PC-3 (cell line): ENCODE measurements at regions not wholly inside any gene's neighbourhood (a gene's known extent, or its start where the extent isn't known, plus 50 kb on each side); places are given as distances from the start of the nearest gene placed in this dataset.
"Not testable (repeated sequence)": the region's sequence is repeated elsewhere in the genome, so short reads cannot be mapped to it uniquely, and the experiment has no call there.

Experiments used
- ATAC-seq: fragments of 200-7000 bp; cut with Tn5 transposase; 2 replicates; pipeline ENCODE4 v1.9.1; 2020; ENCODE audit warnings: mild to moderate bottlenecking, moderate library complexity
- BruUV-seq: library from RNA; stranded (reverse); fragments of 400-500 nt; replicated peaks from 2 replicates; lab custom pipeline; 2021; lab: Mats Ljungman, UMichigan
- CTCF ChIA-PET: fragments of 300-600 bp; sonication (Branson Sonifier 250); formaldehyde crosslinking; loops from one replicate; lab custom pipeline; 2022; ENCODE audit warnings: antibody characterized with exemption; lab: Charles Lee
- POLR2A ChIA-PET: fragments of 300-600 bp; sonication (Branson Sonifier 250); formaldehyde crosslinking; loops from one replicate; lab custom pipeline; 2022; ENCODE audit warnings: antibody characterized with exemption; ENCODE audit not compliant: unreplicated experiment; lab: Charles Lee
- DNase-seq: peaks from one replicate; pipeline ENCODE4 v3.0.0-alpha.2; 2015
- H2AFZ ChIP-seq: fragments of 300-600 bp; sonication (generic); 2 replicates; pipeline ENCODE4 v1.6.0; 2016; ENCODE audit warnings: antibody characterized with exemption, low read length
- H3F3A ChIP-seq: fragments of 300-600 bp; sonication (generic); one replicate; pipeline ENCODE4 v1.6.0; 2017; ENCODE audit warnings: antibody characterized with exemption, low read length, control low read depth, mild to moderate bottlenecking; ENCODE audit not compliant: unreplicated experiment
- H3K27ac ChIP-seq: fragments of 300-600 bp; sonication (generic); 2 replicates; pipeline ENCODE4 v1.5.1; 2016; ENCODE audit warnings: mild to moderate bottlenecking, low read length
- H3K27me3 ChIP-seq: fragments of 300-600 bp; sonication (generic); 2 replicates; pipeline ENCODE4 v1.6.1; 2016; ENCODE audit warnings: low read length, mixed read lengths
- H3K36me3 ChIP-seq: fragments of 300-600 bp; sonication (generic); 2 replicates; pipeline ENCODE4 v1.6.1; 2016; ENCODE audit warnings: low read depth, mixed run types, low read length, mixed read lengths
- H3K4me1 ChIP-seq: fragments of 300-600 bp; sonication (generic); 2 replicates; pipeline ENCODE4 v1.5.1; 2016; ENCODE audit warnings: low read length; ENCODE audit not compliant: insufficient read depth
- H3K4me2 ChIP-seq: fragments of 300-600 bp; sonication (generic); 2 replicates; pipeline ENCODE4 v1.6.0; 2016; ENCODE audit warnings: low read length
- H3K4me3 ChIP-seq: fragments of 300-600 bp; sonication (generic); 2 replicates; pipeline ENCODE4 v1.5.1; 2016; ENCODE audit warnings: mild to moderate bottlenecking, low read length, mixed read lengths
- H3K79me2 ChIP-seq: fragments of 300-600 bp; sonication (generic); 2 replicates; pipeline ENCODE4 v1.6.1; 2017; ENCODE audit warnings: low read length, mixed read lengths
- H3K9ac ChIP-seq: fragments of 300-600 bp; sonication (generic); 2 replicates; pipeline ENCODE4 v1.6.0; 2016; ENCODE audit warnings: mild to moderate bottlenecking, low read length
- H3K9me2 ChIP-seq: fragments of 300-600 bp; sonication (generic); replicated peaks from 2 replicates; pipeline ENCODE4 v1.6.1; 2016; ENCODE audit warnings: mixed run types, low read length, mixed read lengths
- H3K9me3 ChIP-seq: fragments of 300-600 bp; sonication (generic); 2 replicates; pipeline ENCODE4 v1.6.1; 2016; ENCODE audit warnings: low read length, mixed read lengths
- H4K20me1 ChIP-seq: fragments of 300-600 bp; sonication (generic); 2 replicates; pipeline ENCODE4 v1.6.1; 2016; ENCODE audit warnings: low read length, mixed read lengths
- EZH2 ChIP-seq: fragments of 300-600 bp; sonication (generic); IDR thresholded peaks from one replicate; pipeline ENCODE4 v1.6.1; 2017; ENCODE audit warnings: antibody characterized with exemption, mild to moderate bottlenecking, low read length; ENCODE audit not compliant: unreplicated experiment
- EZH2phosphoT487 ChIP-seq: fragments of 300-600 bp; sonication (generic); IDR thresholded peaks from 2 replicates; pipeline ENCODE4 v1.6.1; 2018; ENCODE audit warnings: mild to moderate bottlenecking, antibody characterized with exemption, low read length, borderline replicate concordance
- intact Hi-C: fragments of 100-400 bp; cut with micrococcal nuclease; formaldehyde crosslinking; loops from 2 replicates; pipeline ENCODE4 v1.9.0; 2023
- TF ChIP-seq, protein P1 (sequence below): fragments of 300-600 bp; sonication (generic); conservative IDR thresholded peaks from 2 replicates; pipeline ENCODE4 v1.5.1; 2017; ENCODE audit warnings: antibody characterized with exemption, low read depth, mild to moderate bottlenecking, low read length

- intact Hi-C loops = no loop called here
- no peak for DNase-seq
- no peak overlapping the region; the same call in 1 of the 2 replicates for H3K4me2 ChIP-seq
- CTCF ChIA-PET = no interaction called here
- H3K79me2 ChIP-seq = no peaks in the 10 kb centered on the region
- no peaks in the 10 kb centered on the region for H3F3A ChIP-seq
- no peaks in the 10 kb centered on the region for H3K36me3 ChIP-seq
- ATAC-seq = no peak
- H3K4me1 ChIP-seq = no peaks in the 10 kb centered on the region
- no peak overlapping the region for H3K9ac ChIP-seq
- H3K27me3 ChIP-seq = peaks cover 9% of the 10 kb centered on the region; the same call in 1 of the 2 replicates
- H4K20me1 ChIP-seq = no peaks in the 10 kb centered on the region
- no peak overlapping the region for H2AFZ ChIP-seq
- POLR2A ChIA-PET = no interaction called here
- BruUV-seq = no TSS peak
- H3K9me2 ChIP-seq = no peaks in the 10 kb centered on the region
- no peak overlapping the region for H3K27ac ChIP-seq
- no peak for TF ChIP-seq EZH2phosphoT487
- TF ChIP-seq EZH2 = no peak
- TF ChIP-seq, protein P1, sequence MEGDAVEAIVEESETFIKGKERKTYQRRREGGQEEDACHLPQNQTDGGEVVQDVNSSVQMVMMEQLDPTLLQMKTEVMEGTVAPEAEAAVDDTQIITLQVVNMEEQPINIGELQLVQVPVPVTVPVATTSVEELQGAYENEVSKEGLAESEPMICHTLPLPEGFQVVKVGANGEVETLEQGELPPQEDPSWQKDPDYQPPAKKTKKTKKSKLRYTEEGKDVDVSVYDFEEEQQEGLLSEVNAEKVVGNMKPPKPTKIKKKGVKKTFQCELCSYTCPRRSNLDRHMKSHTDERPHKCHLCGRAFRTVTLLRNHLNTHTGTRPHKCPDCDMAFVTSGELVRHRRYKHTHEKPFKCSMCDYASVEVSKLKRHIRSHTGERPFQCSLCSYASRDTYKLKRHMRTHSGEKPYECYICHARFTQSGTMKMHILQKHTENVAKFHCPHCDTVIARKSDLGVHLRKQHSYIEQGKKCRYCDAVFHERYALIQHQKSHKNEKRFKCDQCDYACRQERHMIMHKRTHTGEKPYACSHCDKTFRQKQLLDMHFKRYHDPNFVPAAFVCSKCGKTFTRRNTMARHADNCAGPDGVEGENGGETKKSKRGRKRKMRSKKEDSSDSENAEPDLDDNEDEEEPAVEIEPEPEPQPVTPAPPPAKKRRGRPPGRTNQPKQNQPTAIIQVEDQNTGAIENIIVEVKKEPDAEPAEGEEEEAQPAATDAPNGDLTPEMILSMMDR = no peak
- no peaks in the 10 kb centered on the region for H3K9me3 ChIP-seq
- no peak overlapping the region for H3K4me3 ChIP-seq
These were observed 966.0 kb upstream of the ACO1 start for GRCh38 chr9:31418419-31418818.

GRCh38 chr9:31443630-31444457, 940.6 kb upstream of the ACO1 start:
- H3K27ac ChIP-seq, H3F3A ChIP-seq, ATAC-seq, H3K4me2 ChIP-seq, H2AFZ ChIP-seq, H3K4me1 ChIP-seq, H4K20me1 ChIP-seq, H3K9me2 ChIP-seq, DNase-seq, H3K9me3 ChIP-seq, H3K79me2 ChIP-seq, H3K4me3 ChIP-seq, POLR2A ChIA-PET, H3K9ac ChIP-seq, intact Hi-C loops, CTCF ChIA-PET, BruUV-seq, H3K36me3 ChIP-seq, H3K27me3 ChIP-seq: not testable (repeated sequence)

DNA sequence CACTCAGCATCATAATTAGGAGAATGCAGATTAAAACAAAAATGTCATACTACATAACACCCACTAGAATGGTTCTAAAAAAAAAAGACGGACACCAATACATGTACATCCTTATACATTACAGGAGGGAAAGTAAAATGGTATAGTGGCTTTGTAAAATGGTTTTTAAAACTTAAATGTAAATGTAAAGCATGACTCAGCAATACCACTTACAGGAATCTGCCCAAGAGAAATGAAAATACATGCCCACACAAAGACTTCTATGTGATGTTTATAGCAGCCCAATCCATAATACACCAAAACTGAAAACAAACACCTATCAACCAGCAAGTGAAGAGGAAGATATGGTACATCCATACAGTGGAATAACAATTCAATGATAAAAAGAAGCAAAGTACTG, 939.1 kb upstream of the ACO1 start:
- intact Hi-C loops = no loop called here
- BruUV-seq = no TSS peak
- TF ChIP-seq EZH2 = no peak
- Histone ChIP-seq H3K4me1 (no peaks in the 10 kb centered on the region), H3K4me3 (no peak overlapping the region), H3K9me3 (no peaks in the 10 kb centered on the region), H3K36me3 (no peaks in the 10 kb centered on the region), H3F3A (no peaks in the 10 kb centered on the region), H3K27me3 (no peaks in the 10 kb centered on the region), H2AFZ (no peak overlapping the region), H3K4me2 (no peak overlapping the region), H3K9ac (no peak overlapping the region), H3K9me2 (no peaks in the 10 kb centered on the region), H4K20me1 (no peaks in the 10 kb centered on the region), H3K79me2 (no peaks in the 10 kb centered on the region), H3K27ac (no peak overlapping the region)
- CTCF ChIA-PET = no interaction called here
- POLR2A ChIA-PET = no interaction called here
- ATAC-seq = no peak
- DNase-seq = no peak
